Choroid plexus epithelial cell (primary cell): ENCODE measurements at regions not wholly inside any gene's neighbourhood (a gene's known extent, or its start where the extent isn't known, plus 50 kb on each side); places are given as distances from the start of the nearest gene placed in this dataset.

ENCODE experiments used
- DNase-seq: peaks from one replicate; pipeline ENCODE4 v3.0.0-alpha.2; 2010; ENCODE audit warnings: low read depth
- H3K4me3 ChIP-seq: 2 replicates; pipeline ENCODE4 v1.5.1; 2011; ENCODE audit warnings: low read depth, mild to moderate bottlenecking, control low read depth, low read length, moderate library complexity
- TF ChIP-seq, protein P1 (sequence below): conservative IDR thresholded peaks from 2 replicates; pipeline ENCODE4 v1.5.1; 2011; ENCODE audit warnings: low read depth, mild to moderate bottlenecking, control low read depth, inconsistent platforms, low read length, moderate library complexity

DNA sequence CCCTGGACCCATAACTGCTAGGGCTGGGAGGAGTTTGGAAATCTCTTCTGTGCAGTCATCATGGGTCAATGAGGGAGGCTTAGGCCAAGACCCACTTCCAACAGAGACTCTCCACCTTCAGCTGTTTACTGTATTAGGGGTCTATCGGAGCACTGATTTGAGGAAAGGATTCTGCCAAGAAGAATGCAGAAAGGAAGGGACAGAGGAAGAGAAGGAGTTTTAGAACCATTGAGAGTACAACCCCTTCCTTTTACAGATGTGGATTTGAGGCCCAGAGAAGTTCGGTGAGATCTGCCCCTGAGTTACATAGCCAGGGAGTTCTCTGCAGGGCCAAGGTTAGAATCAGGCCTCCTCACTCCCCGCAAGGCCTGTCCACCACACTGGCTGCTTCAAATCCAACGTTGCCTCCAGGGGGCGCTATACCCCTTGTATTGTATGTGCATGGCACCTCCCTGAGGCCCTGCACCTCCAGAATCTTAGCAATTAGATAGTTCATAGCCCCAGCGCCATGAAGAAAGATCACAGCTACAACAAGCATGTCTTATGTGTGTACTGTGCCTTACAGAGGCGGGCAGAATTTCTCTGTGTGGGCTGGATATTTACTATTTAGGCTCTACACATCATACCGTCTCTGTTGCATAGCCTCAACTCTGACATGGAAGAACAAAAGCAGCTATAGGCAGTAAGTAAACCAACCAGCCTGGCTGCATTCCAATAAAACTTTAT lies 246.8 kb downstream of the SKIDA1 start:
- peak; percentile 97 for DNase-seq
- TF ChIP-seq, protein P1, sequence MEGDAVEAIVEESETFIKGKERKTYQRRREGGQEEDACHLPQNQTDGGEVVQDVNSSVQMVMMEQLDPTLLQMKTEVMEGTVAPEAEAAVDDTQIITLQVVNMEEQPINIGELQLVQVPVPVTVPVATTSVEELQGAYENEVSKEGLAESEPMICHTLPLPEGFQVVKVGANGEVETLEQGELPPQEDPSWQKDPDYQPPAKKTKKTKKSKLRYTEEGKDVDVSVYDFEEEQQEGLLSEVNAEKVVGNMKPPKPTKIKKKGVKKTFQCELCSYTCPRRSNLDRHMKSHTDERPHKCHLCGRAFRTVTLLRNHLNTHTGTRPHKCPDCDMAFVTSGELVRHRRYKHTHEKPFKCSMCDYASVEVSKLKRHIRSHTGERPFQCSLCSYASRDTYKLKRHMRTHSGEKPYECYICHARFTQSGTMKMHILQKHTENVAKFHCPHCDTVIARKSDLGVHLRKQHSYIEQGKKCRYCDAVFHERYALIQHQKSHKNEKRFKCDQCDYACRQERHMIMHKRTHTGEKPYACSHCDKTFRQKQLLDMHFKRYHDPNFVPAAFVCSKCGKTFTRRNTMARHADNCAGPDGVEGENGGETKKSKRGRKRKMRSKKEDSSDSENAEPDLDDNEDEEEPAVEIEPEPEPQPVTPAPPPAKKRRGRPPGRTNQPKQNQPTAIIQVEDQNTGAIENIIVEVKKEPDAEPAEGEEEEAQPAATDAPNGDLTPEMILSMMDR, result peak; percentile 90
- no peak overlapping the region for H3K4me3 ChIP-seq

DNA sequence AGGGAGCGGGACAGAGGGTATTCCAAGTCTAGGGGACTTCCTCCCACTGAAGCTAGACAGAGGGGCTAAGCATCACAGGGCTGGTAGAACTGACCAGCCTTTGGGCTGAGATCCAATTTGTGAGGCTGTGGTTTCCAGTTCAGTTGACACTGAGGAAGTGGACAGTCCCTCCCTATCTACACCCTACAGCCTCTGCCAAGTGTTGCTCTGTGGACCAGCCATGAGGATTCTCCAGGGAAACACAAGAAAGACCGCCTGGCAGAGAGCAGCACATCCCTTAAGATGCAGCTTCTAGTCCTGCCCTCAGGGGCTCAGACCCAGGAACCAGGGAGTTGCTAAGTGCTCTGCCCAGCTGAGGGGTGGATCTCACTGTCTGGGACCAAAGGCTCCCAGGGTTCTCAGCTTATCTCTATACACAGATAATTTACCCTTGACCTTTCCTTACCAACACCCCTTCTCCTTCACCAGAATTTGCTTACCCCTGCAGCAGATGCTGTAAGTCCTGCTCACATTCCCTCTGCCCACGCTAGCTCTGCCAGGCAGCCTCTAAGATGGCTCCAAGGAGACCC lies 252.0 kb downstream of the SKIDA1 start:
- H3K4me3 ChIP-seq, result no peak overlapping the region
- no peak for DNase-seq
- TF ChIP-seq, protein P1, result no peak

GRCh38 chr10:21272643-21273399 lies 252.7 kb downstream of the SKIDA1 start:
- TF ChIP-seq, protein P1, result no peak
- H3K4me3 ChIP-seq, result no peak overlapping the region
- no peak for DNase-seq

- DNase-seq, result no peak
- H3K4me3 ChIP-seq, result no peak overlapping the region
- TF ChIP-seq, protein P1, result no peak
Observed at GRCh38 chr10:21270976-21271375, 254.5 kb downstream of the SKIDA1 start.

DNA sequence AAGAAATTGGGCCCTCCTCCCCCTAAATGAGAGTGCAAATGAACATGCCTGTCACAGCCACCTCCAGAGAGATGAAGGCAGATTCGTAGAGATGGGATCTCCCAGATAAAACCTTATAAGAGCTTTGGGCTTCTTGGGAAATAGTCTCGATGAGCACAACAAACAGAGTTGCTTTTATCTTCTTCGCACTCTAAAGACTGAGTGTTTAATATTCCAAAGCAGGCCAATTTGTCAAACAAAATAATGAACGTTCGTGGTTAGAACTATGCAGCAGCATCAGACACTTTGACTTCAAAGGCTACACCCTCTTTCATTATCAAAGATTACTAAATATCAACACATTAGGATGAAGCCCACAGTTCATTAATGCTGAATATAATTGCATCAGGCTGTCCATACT lies 256.2 kb downstream of the SKIDA1 start:
- TF ChIP-seq, protein P1, result no peak
- DNase-seq, result no peak
- no peak overlapping the region for H3K4me3 ChIP-seq

- H3K4me3 ChIP-seq, result no peak overlapping the region
- DNase-seq, result peak; percentile 77
Observed at GRCh38 chr10:21265622-21266021, 259.9 kb downstream of the SKIDA1 start.

More at GRCh38 chr10:21265622-21266021, 259.9 kb downstream of the SKIDA1 start:
- TF ChIP-seq, protein P1, result no peak
